Left ventricle myocardium inferior (tissue), 1 donor: ENCODE measurements at regions not wholly inside any gene's neighbourhood (a gene's known extent, or its start where the extent isn't known, plus 50 kb on each side); places are given as distances from the start of the nearest gene placed in this dataset.

Experiments used
- DNase-seq: peaks from one replicate; pipeline ENCODE4 v3.0.0-alpha.2; 2020
- H3K27ac ChIP-seq: fragments of 200-600 bp; replicated peaks from 2 replicates; pipeline ENCODE4 v1.8.0; 2021
- H3K27me3 ChIP-seq: fragments of 200-600 bp; 2 replicates; pipeline ENCODE4 v1.8.0; 2021; ENCODE audit warnings: low read depth
- H3K36me3 ChIP-seq: fragments of 200-600 bp; 2 replicates; pipeline ENCODE4 v1.8.0; 2021
- H3K4me1 ChIP-seq: fragments of 200-600 bp; 2 replicates; pipeline ENCODE4 v1.8.0; 2021
- H3K4me3 ChIP-seq: fragments of 200-600 bp; 2 replicates; pipeline ENCODE4 v1.8.0; 2021; ENCODE audit warnings: mild to moderate bottlenecking, moderate library complexity
- H3K9me3 ChIP-seq: fragments of 200-600 bp; replicated peaks from 2 replicates; pipeline ENCODE4 v1.8.0; 2021
- intact Hi-C: fragments of 100-400 bp; cut with micrococcal nuclease; formaldehyde crosslinking; loops from one replicate; pipeline ENCODE4 v1.11.0; 2022
- TF ChIP-seq, protein P1 (sequence below): fragments of 200-600 bp; IDR thresholded peaks from 2 replicates; pipeline ENCODE4 v1.8.0; 2021; ENCODE audit warnings: antibody characterized with exemption, mild to moderate bottlenecking, borderline replicate concordance
- donor health status: DM: no; HTN: yes; CAD: no; lungs with severe emphysema.

DNA sequence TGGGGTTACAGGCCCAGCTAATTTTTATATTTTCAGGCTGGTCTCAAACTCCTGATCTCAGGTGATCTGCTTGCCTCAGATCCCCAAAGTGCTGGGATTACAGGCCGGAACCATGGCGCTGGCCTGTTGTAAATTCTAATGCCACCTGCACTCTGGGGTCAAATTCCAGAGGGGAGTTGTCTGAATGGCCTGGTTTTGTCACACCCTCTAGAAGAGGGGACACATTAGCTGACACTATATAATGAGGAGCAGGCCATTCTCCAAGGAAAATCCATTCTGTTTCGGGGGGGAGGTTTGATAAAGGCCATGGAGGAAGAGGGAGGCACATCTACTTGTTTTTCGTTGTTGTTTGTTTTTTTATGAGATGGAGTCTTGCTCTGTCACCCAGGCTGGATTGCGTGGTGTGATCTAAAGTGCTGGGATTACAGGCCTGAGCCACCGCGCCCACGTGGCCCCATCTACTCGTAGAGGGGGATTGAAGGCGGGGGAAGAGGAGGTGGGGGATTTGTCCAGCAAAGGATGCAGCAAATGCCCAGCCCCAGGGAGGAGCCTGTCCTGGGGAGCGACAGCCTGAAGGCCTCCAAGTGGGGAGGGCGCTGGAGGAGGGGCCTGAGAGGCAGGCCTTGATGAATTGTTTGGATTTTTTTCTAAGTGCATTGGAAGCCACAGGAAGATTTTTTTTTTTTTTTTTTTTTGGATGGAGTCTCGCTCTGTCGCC lies 78.4 kb upstream of the SLC45A1 start:
- Histone ChIP-seq H3K9me3 (no peaks in the 10 kb centered on the region), H3K27ac (no peak overlapping the region), H3K36me3 (no peaks in the 10 kb centered on the region), H3K4me3 (no peak overlapping the region), H3K27me3 (peaks cover 25% of the 10 kb centered on the region), H3K4me1 (no peaks in the 10 kb centered on the region)
- DNase-seq, result no peak
- intact Hi-C loops, result no loop called here
- TF ChIP-seq, protein P1, sequence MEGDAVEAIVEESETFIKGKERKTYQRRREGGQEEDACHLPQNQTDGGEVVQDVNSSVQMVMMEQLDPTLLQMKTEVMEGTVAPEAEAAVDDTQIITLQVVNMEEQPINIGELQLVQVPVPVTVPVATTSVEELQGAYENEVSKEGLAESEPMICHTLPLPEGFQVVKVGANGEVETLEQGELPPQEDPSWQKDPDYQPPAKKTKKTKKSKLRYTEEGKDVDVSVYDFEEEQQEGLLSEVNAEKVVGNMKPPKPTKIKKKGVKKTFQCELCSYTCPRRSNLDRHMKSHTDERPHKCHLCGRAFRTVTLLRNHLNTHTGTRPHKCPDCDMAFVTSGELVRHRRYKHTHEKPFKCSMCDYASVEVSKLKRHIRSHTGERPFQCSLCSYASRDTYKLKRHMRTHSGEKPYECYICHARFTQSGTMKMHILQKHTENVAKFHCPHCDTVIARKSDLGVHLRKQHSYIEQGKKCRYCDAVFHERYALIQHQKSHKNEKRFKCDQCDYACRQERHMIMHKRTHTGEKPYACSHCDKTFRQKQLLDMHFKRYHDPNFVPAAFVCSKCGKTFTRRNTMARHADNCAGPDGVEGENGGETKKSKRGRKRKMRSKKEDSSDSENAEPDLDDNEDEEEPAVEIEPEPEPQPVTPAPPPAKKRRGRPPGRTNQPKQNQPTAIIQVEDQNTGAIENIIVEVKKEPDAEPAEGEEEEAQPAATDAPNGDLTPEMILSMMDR, result no peak

DNA sequence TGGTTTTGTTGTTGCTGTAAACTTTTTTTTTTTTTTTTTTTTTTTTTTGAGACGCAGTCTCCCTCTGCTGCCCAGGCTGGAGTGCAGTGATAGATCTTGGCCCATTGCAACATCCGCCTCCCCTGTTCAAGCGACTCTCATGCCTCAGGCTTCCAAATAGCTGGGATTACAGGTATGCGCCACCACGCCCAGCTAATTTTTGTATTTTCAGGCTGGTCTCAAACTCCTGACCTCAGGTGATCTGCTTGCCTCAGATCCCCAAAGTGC lies 78.9 kb upstream of the SLC45A1 start:
- intact Hi-C loops, result no loop called here
- DNase-seq, result peak; percentile 20
- TF ChIP-seq, protein P1, result peak; percentile 48
- Histone ChIP-seq H3K4me3 (no peak overlapping the region), H3K9me3 (no peaks in the 10 kb centered on the region), H3K27ac (no peak overlapping the region), H3K4me1 (no peaks in the 10 kb centered on the region), H3K27me3 (peaks cover 30% of the 10 kb centered on the region), H3K36me3 (no peaks in the 10 kb centered on the region)

DNA sequence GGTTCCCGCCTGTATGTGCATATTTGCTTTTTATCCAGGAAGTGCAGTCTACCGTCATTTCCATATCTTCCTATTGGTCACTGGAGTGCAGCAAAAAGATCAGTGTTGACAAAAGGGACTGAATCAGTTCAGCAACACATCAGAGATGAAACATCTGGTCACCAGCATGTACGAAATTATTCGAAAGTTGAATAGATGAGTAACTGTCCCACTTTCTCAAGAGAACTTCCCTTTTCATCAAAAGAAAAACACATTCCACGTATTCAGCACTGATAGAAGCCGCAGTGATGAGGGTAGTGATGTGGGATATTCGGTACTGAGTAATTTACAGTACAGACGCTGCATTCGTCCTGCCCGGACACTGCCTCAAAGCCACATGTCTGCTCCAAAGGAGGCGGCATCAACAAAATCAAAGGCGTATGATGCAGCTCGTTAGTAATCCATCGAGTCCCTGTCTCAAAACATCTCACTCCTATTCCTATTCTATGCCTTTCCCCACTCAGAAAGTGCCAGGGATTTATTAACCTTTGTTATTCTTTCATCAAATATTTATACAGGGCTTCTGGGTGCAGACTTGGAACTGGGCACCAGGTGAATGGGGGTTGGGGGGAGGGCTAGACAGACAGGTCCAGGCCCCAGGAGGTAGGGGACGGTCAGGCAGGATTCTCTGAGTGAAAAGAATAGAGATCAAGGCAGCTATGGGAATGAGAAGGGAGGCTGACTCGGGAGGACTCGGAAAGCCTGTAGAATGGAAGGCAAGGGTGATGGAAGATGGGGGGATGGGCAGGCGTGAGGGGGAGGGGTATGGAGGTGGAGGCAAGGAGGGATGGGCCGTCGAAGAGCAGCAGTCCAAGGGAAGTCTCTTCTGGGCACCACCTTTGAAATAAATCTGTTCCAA lies 79.5 kb upstream of the SLC45A1 start:
- Histone ChIP-seq H3K27ac (peak overlapping the region; percentile 55), H3K27me3 (peaks cover 29% of the 10 kb centered on the region), H3K9me3 (no peaks in the 10 kb centered on the region), H3K4me1 (no peaks in the 10 kb centered on the region), H3K4me3 (no peak overlapping the region), H3K36me3 (no peaks in the 10 kb centered on the region)
- TF ChIP-seq, protein P1, result no peak
- intact Hi-C loops, result no loop called here
- no peak for DNase-seq

DNA sequence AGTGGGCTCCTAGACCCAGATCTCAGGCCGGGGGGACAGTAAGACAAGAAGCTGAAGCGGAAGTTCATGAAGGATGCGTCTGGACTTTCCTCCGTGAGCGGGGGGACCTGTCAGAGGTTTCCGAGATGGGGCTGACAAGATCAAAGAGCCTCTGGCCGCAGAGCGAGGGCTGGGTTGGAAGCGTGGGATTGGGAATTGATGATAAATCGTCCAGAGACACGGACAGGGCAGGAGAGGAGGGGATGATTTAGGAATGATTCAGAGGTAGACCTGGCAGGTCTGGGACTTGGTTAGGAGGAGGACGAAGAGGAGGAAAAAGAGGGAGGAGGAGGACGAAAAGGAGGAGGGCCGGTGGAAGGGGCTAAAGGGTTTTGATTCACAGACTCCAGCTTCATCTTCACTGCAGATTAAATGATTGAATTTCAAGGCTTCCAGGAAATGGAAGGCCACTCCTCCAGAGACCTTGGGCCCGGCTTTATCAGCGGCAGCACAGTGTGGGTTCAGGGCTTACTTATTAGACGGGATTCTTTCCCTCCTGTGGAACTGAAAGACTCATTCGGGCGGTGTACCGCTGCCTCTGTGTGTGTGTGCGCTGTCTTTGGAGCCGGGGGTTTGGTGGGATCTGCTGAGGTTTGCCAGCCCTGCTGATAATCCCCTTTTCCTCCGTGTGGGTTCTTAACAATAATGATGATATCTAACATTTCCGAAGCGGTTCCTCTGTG lies 85.7 kb upstream of the SLC45A1 start:
- Histone ChIP-seq H3K27me3 (peaks cover 61% of the 10 kb centered on the region), H3K9me3 (no peaks in the 10 kb centered on the region), H3K4me3 (no peak overlapping the region), H3K36me3 (no peaks in the 10 kb centered on the region), H3K27ac (no peak overlapping the region), H3K4me1 (no peaks in the 10 kb centered on the region)
- intact Hi-C loops, result no loop called here
- no peak for DNase-seq
- TF ChIP-seq, protein P1, result no peak

DNA sequence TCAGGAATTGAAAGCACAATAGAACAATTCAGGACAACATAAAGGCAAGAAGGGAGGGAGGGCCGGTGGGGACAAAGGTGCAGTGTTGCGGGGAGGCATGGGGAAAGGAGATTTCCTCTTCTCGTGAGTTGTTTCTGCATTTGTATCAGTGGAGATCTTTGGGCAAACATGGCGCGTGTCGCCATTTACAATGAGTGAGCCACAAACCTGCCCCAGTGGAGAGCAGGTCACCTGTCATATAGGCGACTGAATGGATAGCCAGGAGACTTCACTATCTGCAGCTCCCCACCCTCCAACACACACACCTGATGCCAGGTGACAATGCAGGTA lies 87.7 kb upstream of the SLC45A1 start:
- Histone ChIP-seq H3K4me1 (no peaks in the 10 kb centered on the region), H3K27ac (no peak overlapping the region), H3K36me3 (no peaks in the 10 kb centered on the region), H3K4me3 (no peak overlapping the region), H3K27me3 (peaks cover 52% of the 10 kb centered on the region), H3K9me3 (no peaks in the 10 kb centered on the region)
- TF ChIP-seq, protein P1, result no peak
- intact Hi-C loops, result no loop called here
- DNase-seq, result no peak
